Right lobe of liver (tissue), 4 donors: ENCODE measurements at regions not wholly inside any gene's neighbourhood (a gene's known extent, or its start where the extent isn't known, plus 50 kb on each side); places are given as distances from the start of the nearest gene placed in this dataset.

ENCODE experiments used
- CTCF ChIP-seq, 4 donors: fragments of 200-600 bp in 3 of 4; fragments of 450-650 bp in 1 of 4; IDR thresholded peaks; one replicate each; pipeline versions ENCODE4 v1.5.1 to v1.8.0; 2016 to 2022; ENCODE audit warnings: antibody characterized with exemption in 4 of 4, mild to moderate bottlenecking in 2 of 4
- POLR2A ChIP-seq: fragments of 450-650 bp; IDR thresholded peaks from one replicate; pipeline ENCODE4 v1.6.1; 2017; ENCODE audit warnings: antibody characterized with exemption, mild to moderate bottlenecking
- donor health status: DM: no; HTN: no; CAD: no.
- donor health status: DM: no; HTN: no; CAD: no.
- donor health status: DM: no; HTN: yes; CAD: no.

- TF ChIP-seq CTCF (IDR thresholded peaks at IDR 0.05), result no peak
- no peak for TF ChIP-seq POLR2A
These were observed 217.5 kb upstream of the ADAMTS3 start for GRCh38 chr4:72786401-72786990.
